ENCODE measurements at regions not wholly inside any gene's neighbourhood (a gene's known extent, or its start where the extent isn't known, plus 50 kb on each side); places are given as distances from the start of the nearest gene placed in this dataset.

DNA sequence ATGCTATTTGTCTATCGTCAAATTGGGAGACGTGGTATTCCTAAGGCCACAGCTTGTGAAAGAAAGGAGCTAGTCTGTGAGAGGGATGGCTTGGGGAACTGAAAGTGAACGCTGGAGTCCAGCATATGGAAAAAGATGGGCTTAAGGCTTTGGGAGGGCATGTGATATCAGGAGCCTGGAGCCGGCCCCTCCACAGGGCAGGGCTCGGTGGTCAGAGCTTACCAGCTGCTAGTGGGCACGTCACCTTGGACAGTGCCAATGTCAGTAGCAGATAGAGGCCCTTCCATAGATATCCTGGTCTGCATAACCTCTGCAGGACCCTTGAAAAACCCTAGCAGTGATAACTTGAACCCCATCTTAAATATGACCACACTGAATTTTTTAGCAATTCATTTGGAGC, 259.1 kb upstream of the RAB6C start:
- no peak for DNase-seq (ENCODE audit: low read depth)
- H3K4me3 ChIP-seq (ENCODE audit: low read depth, low read length), result no peak overlapping the region
- TF ChIP-seq, protein P1, sequence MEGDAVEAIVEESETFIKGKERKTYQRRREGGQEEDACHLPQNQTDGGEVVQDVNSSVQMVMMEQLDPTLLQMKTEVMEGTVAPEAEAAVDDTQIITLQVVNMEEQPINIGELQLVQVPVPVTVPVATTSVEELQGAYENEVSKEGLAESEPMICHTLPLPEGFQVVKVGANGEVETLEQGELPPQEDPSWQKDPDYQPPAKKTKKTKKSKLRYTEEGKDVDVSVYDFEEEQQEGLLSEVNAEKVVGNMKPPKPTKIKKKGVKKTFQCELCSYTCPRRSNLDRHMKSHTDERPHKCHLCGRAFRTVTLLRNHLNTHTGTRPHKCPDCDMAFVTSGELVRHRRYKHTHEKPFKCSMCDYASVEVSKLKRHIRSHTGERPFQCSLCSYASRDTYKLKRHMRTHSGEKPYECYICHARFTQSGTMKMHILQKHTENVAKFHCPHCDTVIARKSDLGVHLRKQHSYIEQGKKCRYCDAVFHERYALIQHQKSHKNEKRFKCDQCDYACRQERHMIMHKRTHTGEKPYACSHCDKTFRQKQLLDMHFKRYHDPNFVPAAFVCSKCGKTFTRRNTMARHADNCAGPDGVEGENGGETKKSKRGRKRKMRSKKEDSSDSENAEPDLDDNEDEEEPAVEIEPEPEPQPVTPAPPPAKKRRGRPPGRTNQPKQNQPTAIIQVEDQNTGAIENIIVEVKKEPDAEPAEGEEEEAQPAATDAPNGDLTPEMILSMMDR (conservative IDR thresholded peaks at IDR 0.05; ENCODE audit: low read depth, low read length), result no peak

DNA sequence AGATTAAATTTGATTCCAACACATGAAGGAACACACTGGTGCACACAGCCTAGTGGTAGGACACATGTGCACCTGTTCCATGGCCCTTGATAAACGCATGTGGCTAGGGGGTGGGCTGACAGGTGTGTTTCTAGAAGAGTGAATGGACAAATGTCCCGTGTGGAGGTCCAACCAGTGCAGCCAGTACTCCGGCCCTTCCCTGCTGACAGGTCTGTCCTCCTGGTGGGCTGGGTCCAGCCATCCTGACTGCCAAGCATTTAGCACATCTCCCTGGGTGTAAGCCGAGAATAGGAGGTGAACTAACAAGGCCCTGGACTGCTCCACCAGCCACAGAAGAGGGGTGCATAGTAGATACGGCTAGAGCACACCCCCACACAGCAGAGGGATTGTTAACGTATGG, 258.7 kb upstream of the RAB6C start:
- H3K4me3 ChIP-seq (ENCODE audit: low read depth, low read length), result no peak overlapping the region
- TF ChIP-seq, protein P1 (conservative IDR thresholded peaks at IDR 0.05; ENCODE audit: low read depth, low read length), result no peak
- no peak for DNase-seq (ENCODE audit: low read depth)

DNA sequence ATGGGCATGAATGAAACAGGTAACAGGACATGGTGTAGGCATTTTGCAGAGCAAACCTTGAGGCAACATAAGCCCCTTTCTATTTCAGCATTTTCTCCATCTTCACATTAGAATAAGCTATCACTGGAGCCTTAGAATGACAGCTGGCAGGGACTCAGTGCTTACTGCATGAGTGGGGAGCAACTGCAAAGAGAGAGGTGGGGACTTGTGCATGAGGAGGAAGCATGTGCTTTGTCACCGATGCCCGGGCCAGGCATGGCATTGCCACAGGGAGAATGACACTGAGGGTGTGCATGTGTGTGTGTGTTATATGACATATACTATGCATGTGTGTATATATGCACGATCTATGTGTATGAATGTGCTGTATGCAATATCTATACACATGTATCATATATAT, 258.2 kb upstream of the RAB6C start:
- no peak for DNase-seq (ENCODE audit: low read depth)
- TF ChIP-seq, protein P1 (conservative IDR thresholded peaks at IDR 0.05; ENCODE audit: low read depth, low read length), result no peak
- H3K4me3 ChIP-seq (ENCODE audit: low read depth, low read length), result no peak overlapping the region

DNA sequence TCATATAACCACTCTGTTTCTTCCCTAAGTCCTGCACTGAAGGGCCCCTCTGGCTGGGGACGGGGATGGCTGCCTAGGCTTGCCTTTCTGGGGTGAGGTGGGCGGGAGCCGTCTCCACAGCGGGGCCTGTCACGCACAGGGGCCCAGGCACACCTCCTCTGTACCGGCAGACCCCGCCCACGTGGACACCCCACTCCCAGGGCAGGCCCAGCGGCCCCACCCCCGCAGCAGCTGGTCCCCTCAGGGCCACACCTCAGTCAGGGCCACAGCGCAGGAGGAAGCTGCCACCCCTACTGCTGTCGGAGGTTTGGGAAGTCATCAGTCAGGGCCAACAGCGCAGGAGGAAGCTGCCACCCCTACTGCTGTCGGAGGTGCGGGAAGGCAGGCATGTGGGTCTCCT, 257.6 kb upstream of the RAB6C start:
- no peak for DNase-seq (ENCODE audit: low read depth)
- no peak overlapping the region for H3K4me3 ChIP-seq (ENCODE audit: low read depth, low read length)
- TF ChIP-seq, protein P1 (conservative IDR thresholded peaks at IDR 0.05; ENCODE audit: low read depth, low read length), result no peak

DNA sequence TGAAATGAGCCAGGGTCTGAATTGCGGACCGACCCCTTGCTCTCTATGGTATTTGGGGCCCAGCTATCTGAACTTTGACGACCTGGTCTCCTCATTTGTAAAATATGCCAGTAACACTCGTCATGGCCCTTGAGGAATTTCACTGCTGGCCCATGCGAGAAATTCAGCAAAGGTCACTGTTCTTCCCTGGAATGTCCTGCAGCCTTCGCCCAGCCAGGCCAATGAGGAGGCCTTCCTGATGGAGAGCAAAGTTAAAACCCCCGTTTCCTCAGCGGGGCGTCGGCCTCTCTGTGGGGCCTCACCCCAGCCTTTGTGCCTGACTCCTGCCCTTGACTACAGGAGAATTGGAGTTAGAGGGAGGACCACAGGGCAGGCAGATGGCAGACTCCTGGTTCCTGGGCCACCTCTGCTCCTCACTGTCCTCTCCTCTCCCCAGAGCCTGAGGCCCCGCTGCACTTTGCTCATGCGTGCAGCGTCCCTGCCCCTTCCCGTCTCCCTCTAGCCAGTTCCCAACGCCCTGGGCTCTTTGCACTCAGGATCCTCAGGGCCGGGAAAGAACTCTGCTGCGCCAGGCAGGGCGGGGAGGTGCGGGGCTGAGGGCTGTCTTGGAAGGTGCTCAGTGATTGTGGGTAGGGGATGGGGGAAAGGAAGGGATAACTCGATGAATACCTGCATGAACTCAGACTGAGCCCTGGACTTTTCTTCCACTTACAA, 257.0 kb upstream of the RAB6C start:
- no peak overlapping the region for H3K4me3 ChIP-seq (ENCODE audit: low read depth, low read length)
- TF ChIP-seq, protein P1 (conservative IDR thresholded peaks at IDR 0.05; ENCODE audit: low read depth, low read length), result no peak

DNA sequence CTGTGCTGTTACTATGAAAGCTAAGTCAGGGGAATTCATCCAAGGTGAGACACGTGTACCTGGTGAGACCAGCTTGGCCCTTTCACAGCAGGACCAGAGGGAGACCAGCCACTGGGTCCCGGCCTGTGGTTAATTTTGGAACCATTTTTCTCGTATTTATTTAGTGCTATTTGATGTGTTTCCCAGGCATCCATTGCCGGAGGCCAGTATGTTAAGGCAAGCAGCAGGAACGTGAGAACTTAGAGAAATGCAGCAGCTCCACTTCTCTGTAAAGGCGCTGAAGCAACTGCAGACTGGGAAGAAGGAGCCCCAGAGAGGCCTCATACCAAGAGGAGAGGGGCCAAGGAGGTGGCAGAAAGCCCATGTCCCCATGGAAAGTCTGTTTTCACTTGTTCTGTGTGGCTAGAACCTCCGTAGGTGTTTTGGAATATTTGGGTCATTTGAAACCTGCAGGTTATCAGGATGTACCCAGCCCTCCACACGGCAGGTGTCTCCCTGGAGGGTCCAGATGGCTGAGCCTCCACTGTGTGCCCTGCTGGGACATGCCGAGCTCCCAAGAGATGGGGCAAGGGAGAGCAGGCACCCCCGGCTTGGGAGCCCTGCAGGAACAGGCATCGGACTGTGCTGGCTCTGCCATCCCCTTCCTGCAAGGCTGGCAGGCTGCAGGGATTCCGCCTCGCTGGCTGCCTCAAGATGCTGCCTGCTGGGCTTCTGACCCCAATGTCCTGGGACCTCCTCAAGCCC, 256.0 kb upstream of the RAB6C start:
- no peak for DNase-seq (ENCODE audit: low read depth)
- TF ChIP-seq, protein P1 (conservative IDR thresholded peaks at IDR 0.05; ENCODE audit: low read depth, low read length), result no peak
- no peak overlapping the region for H3K4me3 ChIP-seq (ENCODE audit: low read depth, low read length)

More for the DNA sequence above, 257.0 kb upstream of the RAB6C start:
- DNase-seq (ENCODE audit: low read depth), result no peak

Measured in choroid plexus epithelial cell (primary cell).